Central memory CD4-positive, alpha-beta T cell (primary cell): ENCODE measurements at regions not wholly inside any gene's neighbourhood (a gene's known extent, or its start where the extent isn't known, plus 50 kb on each side); places are given as distances from the start of the nearest gene placed in this dataset.
"Not testable (repeated sequence)": the region's sequence is repeated elsewhere in the genome, so short reads cannot be mapped to it uniquely, and the experiment has no call there.

ENCODE experiments used
- DNase-seq: peaks from one replicate; pipeline ENCODE4 v3.0.0; 2022

DNA sequence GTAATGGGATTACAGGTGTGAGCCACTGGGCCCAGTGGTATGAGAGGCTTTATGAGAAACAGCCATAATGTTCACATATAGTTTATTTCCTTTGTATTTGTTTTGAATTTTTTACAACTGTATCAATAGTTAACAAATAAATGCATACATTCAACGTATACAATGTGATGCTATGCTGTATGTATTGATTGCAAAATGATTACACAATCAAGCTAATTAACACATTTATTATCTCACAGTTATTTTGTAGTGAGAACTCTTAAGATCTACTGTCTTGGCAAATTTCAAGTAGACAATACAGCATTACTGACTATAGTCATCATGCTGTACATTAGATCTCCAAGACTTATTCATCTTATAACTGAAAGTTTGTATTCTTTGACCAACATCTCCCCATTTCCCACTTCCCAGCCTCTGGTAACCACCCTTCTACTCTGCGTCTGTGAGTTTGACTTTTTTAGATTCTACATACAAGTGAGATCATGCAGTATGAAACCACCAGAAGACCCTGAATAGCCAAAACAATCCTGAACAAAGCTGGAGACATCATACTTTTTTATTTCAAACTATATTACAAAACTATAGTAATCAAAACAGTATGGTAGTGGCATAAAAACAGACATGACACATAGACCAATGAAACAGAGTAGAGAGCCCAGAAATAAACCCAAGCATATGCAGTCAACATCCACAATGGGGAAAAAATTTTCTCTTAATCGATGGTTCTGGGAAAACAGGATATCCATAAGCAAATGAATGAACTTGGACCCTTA lies 157.2 kb upstream of the RREB1 start:
- DNase-seq: no peak

DNA sequence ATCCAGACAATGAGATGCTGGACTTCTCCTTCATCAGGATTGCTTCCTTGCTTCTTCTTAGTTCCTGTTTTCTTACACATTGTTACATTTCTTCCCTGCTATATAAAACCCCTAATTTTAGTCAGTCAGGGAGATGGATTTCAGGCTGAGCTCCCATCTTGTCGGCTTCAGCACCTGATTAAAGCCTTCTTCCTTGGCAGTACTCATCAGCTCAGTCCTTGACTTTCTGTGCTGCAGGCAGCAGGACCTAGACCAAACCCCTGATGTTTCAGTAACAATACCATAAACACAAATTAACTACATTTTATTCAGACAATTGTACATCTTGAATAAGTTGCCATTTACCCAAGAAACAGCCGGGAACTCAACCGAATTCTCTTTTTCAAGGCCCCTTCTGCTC lies 156.4 kb upstream of the RREB1 start:
- DNase-seq: no peak

DNA sequence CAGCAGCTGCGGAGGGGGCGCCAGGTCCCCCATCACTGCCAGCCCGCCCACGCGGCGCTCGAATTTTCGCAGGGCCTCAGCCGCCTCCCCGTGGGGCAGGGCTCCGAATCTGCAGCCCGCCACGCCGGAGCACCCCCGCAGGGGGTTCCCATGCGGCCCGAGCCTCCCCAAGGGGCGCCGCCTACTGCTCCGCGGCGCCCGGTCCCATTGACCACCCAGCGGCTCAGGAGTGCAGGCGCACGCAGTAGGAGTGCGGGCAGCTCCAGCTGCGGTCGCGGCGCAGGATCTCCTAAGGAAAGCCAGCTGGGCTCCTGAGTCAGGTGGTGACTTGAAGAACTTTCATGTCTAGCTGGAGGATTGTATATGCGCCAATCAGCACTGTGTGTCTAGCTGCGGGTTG lies 155.3 kb upstream of the RREB1 start:
- DNase-seq: no peak

DNA sequence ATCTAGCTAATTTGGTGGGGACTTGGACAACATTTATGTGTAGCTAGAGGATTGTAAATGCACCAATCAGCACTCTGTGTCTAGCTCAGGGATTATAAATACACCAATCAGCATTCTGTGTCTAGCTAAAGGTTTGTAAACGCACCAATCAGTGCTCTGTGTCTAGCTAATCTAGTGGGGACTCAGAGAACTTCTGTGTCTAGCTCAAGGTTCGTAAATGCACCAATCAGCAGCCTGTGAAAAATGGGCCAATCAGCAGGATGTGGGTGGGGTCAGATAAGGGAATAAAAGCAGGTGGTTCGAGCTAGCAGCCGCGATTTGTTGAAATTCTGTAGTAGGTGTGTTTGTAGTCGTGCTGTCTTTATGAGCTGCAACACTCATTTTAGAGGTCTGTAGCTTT lies 154.8 kb upstream of the RREB1 start:
- DNase-seq: not testable (repeated sequence)

DNA sequence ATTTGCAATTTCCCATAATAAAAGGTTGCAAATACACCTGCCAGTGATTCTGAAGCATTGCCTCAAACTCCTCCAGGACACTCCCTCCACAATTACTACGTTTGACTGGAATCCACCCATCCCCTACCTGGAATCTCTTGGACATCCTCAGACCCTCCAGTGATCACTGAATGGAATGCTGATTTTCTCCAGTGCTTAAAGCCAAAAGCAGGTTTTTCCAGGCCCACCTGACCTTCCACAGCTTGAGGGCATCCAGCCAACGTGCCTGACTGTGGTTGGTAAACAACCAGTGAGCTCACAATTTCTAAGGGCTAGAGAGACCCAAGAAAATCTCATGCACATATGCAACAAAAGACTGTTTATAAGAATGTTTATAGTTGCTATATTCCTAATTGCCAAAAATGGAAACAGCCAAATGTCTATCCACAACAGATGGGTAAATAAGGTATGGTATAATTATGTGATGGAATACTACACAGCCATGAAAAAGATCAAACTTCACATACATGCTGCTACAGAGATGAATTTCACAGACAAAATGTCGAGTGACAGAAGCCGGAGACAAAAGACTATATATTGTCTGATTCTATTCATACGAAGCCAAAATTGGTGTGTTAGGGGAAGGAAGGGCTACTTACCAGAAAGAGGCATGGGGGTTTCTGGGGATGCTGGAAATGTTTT lies 147.1 kb upstream of the RREB1 start:
- DNase-seq: no peak

GRCh38 chr6:6962086-6962485 lies 145.7 kb upstream of the RREB1 start:
- DNase-seq: no peak

- no peak for DNase-seq
Observed at GRCh38 chr6:6962699-6963098, 145.1 kb upstream of the RREB1 start.

- DNase-seq: not testable (repeated sequence)
Observed at GRCh38 chr6:6963390-6963789, 144.4 kb upstream of the RREB1 start.

GRCh38 chr6:6964675-6965074 lies 143.1 kb upstream of the RREB1 start:
- DNase-seq: no peak

GRCh38 chr6:6966127-6966526 lies 141.6 kb upstream of the RREB1 start:
- DNase-seq: no peak

GRCh38 chr6:6966569-6966968 lies 141.2 kb upstream of the RREB1 start:
- DNase-seq: no peak

- DNase-seq: no peak
Observed at GRCh38 chr6:6968357-6968730, 139.4 kb upstream of the RREB1 start.

- DNase-seq: no peak
Observed at GRCh38 chr6:6968731-6969552, 138.8 kb upstream of the RREB1 start.

DNA sequence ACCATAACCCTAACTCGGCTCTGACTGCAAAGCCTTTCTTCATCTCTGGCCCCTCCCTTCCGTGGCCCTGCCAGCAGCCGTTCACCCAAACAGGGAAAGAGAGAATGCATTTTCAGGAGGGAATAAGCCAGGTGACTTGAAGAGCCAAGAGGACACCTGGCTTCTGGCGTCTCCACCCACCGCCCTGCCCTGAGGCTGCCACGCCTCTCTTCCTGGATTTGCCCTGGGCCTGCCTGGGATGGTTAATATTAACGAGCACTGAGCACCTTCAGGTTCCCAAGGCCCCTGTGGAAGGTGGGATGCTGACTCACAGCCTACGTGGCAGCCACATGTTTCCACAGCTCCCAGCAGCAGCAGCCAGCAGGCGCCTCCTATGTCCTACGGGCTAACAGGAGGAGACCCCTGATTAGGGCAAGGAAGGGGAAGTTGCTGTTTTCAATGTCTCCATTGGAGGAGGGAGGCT lies 138.0 kb upstream of the RREB1 start:
- no peak for DNase-seq

- no peak for DNase-seq
Observed at GRCh38 chr6:6970851-6971250, 136.9 kb upstream of the RREB1 start.

DNA sequence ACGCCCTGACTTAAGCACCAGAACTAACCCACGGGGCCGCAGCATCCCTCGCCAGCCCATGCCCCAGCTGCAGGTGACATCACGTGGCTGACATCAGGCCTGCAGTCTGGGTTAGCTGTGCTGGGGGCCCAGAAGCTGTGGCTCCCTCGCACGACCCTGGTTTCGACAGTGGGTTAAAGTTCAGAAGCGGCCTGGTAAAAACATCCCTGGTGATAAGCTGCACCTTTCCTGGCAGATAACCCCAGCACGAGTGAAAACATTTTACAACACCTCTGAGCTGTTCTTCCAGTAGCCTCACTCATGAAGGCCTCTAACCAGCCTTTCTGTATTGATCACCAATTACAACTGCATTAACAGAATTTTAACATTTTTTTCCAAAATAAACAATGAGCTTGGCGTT lies 136.4 kb upstream of the RREB1 start:
- no peak for DNase-seq

DNA sequence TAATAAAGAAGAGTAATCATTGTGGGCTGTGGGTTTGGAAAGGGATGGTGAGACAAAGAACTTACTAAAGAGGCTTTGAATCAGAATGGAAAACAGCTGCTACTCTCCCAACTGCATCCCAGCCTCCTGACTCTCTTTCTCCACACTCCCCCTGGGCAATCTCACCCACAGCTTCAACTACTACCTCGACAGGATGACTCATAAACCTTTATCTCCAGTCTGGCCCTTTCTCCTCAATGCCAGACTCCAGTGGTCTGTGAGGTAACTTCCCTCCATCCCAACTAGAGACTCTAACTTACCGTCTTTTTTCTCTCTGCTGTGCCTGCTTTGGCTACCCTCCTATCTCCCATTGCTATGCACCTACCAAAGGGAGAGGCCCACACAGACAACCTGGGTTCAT lies 135.3 kb upstream of the RREB1 start:
- DNase-seq: no peak

GRCh38 chr6:6973721-6974120 lies 134.0 kb upstream of the RREB1 start:
- DNase-seq: no peak

GRCh38 chr6:6975459-6976111 lies 132.2 kb upstream of the RREB1 start:
- no peak for DNase-seq

- DNase-seq: no peak
Observed at GRCh38 chr6:6976193-6976592, 131.6 kb upstream of the RREB1 start.

GRCh38 chr6:6978731-6979130 lies 129.0 kb upstream of the RREB1 start:
- no peak for DNase-seq

DNA sequence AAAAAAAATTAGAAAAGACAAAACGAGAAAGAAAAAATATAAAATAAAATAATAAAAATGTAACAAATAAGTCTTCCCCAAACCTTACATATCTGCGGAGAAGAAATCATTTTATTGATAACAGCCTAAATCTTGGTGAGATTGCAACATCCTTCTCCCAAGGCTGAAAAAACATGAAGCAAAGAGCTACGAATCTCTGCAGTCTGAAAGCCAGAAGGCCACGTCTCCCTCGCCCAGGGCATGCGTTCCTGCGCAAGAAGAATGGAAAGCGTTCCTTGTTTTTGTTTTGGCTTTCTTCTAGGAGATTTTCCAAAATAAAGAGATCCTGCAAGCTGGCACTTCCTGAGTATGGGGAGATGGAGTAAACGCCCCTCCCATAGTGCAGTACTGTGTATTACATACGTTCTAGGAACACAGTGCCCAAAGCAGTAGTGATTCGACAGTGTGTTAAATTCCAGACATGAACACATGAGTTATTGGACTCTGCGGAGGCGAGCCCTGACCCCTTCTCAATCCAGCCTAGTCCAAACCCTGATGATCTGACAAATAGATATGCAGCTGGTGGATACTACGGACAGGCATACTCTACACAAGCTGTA lies 126.7 kb upstream of the RREB1 start:
- DNase-seq: no peak
